Transverse colon (tissue), 3 donors: ENCODE measurements at regions not wholly inside any gene's neighbourhood (a gene's known extent, or its start where the extent isn't known, plus 50 kb on each side); places are given as distances from the start of the nearest gene placed in this dataset.

Experiments used
- CTCF ChIP-seq, 5 experiments: fragments of 200-600 bp in 3 of 5; fragments of 450-650 bp in 2 of 5; sonication (generic) in 3 of 5; IDR thresholded peaks; 1 replicate in 2 of 5; 2 replicates in 3 of 5; pipeline ENCODE4 v1.5.1; 2016 to 2017; ENCODE audit warnings: antibody characterized with exemption in 5 of 5, inconsistent platforms in 3 of 5, mild to moderate bottlenecking in 2 of 5, moderate library complexity in 1 of 5
- POLR2A ChIP-seq: fragments of 450-650 bp; IDR thresholded peaks from one replicate; pipeline ENCODE4 v1.6.1; 2016; ENCODE audit warnings: antibody characterized with exemption, mild to moderate bottlenecking, moderate library complexity

- TF ChIP-seq CTCF (IDR thresholded peaks at IDR 0.05) (no peak), POLR2A (no peak)
Observed at GRCh38 chr7:27419581-27420177, 177.1 kb downstream of the EVX1 start.
